Endometrium (tissue), 2 donors: ENCODE measurements at regions not wholly inside any gene's neighbourhood (a gene's known extent, or its start where the extent isn't known, plus 50 kb on each side); places are given as distances from the start of the nearest gene placed in this dataset.

ENCODE experiments used
- FAIRE-seq: peaks from 2 replicates; lab custom pipeline; 2012; peaks lifted over from hg19 to GRCh38; lab: Jason Lieb, UNC
- donor health status: control.
- donor health status: control.

DNA sequence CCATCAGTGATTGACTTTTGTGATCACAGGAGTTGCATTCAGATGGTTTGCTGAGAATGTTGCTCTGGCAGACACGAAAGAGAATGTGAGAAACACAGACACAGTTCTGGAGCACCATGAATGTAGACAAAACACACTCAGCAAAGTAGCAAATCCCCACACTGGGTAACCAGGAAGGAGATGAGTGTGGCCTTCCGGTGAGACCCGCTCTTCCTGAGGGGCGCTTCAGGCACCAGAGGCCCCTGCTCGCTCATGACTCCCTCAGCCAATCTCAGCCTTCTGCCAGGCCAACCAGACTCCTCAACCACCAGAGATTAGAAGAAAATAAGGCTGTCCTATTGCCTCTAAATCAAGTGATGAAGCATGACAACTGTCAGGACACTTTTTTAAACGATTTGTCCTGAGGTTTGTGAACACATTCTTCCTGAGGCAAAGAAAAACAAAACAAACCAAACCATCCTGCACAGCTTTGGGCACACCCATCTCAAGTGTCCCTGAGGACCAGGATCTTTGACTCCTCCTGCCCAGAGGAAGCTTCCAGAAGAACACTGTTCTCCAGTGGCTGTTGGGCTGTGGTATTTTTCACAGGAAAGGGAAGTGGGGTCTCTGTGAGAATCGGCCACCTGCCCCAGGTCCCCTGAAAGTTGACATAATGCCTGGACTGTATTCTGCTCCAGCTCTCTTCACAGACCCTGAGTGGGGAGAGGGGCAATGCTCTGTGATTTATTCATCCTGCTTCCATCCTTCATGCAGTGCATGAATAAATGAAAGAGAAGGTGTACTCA, 152.8 kb downstream of the BCL11A start:
- FAIRE-seq: no peak

DNA sequence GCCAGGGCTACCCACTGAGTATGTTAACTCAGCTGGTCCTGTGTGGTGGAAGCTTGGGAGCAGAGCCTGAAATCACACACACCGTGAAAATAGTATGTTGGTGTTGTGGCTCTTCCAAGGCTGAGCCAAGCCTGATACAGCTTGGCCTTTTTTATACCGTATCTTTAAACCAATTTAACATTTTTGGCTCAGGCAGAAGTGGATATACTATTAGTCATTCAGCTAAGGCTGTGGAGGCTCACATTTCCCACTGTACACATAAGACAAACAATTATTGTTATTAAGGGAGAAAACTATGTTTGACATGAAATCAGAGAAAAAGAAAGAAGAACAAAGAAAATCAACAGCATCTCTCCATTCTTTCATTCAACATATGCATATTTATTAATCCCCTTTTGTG, 159.0 kb downstream of the BCL11A start:
- FAIRE-seq: no peak

GRCh38 chr2:60391649-60392375, 161.6 kb downstream of the BCL11A start:
- no peak for FAIRE-seq

- no peak for FAIRE-seq
Observed at GRCh38 chr2:60391230-60391629, 162.2 kb downstream of the BCL11A start.

DNA sequence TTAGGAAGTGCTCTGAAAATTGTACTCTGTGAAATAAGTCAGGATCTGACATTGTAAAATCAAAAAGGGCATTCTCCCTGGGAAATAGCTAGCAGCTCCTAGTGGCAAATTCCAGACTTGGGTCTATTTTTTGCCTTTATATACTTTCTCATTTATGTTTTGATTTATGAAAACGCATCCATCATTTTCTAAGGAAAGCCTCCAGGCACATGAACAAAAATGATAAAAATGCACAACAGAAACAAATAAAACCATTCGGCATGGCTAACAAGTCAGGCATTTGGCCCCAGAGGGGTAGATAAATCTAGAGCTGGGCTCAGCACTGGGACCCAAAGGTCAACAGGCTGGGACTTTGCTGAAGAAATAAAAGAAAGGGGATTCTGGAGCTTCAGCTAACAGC, 167.0 kb downstream of the BCL11A start:
- no peak for FAIRE-seq

DNA sequence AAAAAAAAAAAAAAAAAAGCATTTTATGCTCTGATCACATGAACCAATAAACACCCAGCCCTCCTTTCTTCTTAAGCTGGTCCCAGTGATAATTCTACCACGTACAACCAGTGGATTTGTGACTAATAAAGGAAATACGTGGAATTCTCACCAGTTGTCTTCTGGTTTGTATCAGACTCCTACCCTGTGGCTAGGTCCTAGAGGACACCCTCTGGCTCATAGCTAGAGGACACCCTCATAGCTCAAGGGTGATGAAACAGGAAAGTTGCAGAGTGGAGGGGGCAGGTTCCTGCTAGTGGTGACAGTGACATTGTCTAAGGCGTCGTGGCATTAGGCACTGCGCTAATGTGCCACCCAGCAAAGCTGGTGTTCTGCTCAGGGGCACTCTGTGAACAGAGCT, 167.8 kb downstream of the BCL11A start:
- no peak for FAIRE-seq

DNA sequence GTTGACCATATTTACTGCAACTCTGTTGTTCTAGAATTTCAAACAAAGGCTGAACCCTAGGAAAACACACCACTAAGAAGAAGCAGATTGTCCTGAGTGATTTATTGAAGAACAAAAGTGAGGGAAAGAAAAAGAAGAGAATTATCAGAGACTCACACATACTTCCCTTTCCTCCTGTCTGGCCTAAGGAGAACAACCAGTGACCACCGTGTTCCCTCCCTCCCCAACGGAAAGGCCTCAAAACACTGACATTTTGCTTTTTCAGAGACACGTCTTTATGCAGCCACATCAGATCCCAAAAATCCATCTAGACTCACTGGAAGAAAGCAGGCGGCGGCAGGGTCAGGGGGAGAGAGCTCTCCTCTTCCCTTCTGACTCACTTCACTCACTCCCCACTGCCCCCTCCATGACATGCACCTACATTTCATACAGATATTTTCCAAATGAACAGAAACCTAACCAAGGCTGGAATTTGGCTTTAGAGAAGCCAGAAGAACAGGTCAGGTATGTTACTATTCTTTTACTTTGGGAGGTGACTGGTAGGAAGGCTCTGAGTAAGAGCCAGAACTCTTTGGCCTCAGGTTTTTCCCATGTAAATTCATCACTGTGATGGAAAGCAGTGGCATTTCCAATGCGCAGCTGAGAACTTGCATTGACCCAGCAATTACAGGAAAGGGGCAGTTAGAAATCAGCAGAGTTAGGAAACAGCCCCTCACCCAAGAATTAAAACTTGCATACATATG, 169.9 kb downstream of the BCL11A start:
- FAIRE-seq: no peak

DNA sequence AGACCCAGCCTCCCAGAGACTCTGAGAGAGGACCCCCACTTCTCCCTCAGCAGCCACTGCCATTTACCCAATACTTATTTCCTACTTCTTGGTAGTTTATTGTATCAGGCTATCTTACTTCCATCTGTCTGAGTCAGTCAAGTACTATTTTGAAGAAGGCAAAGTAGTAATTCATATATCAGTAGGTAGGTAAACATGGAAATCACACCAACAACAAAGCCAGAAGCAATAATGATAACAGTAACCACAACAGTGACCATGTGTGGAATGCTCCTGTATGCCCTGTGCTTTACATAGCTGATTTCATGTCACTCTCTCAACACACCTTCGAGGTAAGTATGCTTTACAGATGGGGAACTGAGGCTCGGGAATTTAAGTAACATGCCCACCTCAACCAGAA, 173.0 kb downstream of the BCL11A start:
- FAIRE-seq: no peak

GRCh38 chr2:60379684-60380083, 173.8 kb downstream of the BCL11A start:
- FAIRE-seq: no peak

DNA sequence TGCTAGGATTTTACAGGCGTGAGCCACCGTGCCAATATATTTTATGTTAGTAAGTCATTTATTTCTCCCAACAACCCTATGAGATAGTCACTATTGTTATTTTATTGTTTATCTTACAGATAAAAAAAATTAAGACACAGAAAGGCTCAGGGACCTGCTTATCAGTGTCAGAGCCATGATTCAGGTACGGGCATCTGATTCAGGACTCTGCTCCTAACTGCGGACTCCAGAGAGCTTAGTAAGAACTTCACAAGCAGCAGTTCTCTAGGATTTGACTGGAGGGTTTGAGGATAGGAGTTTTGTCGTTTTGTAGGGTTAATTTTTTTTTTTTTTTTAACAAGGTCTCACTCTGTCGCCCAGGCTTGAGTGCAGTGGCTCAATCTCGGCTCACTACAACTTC, 174.2 kb downstream of the BCL11A start:
- FAIRE-seq: no peak

DNA sequence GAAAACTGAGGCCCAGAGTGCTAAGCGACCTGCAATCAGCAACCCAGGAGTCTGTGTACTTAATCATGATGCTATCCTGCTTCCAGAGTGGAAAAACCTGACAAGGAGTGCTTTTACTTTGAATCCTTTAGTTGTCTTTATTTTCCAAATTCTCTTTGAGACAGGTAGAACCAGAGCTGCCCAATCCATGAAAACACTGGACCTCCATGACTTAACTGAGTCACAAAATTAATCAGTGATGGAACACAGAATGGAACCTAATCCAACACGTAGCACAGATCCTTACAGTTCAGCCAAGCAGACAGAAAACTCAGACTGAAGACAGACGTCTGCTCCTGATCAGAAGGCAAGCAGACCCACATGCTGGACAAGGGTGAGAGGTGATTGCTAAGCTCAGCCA, 175.6 kb downstream of the BCL11A start:
- no peak for FAIRE-seq

GRCh38 chr2:60376252-60376651, 177.2 kb downstream of the BCL11A start:
- no peak for FAIRE-seq

DNA sequence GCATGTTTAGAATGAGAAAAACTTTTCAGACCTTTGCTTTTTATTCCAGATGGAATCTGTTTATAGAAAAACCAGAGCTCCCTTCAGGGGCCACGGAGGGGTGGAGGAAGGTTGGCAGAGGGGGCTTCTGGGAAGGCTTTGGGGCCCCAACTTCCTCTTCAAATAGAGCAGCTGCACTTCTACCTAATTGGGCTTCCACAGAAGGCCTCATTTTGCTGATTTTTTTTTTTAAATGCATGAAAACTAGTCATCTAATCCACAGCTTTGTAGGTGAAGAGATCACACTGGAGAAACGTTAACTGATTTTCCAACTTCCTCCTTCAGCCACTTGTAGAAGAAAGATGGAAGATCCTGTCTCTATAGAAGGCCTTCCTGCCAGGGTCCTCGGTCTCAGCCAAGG, 181.8 kb downstream of the BCL11A start:
- no peak for FAIRE-seq

DNA sequence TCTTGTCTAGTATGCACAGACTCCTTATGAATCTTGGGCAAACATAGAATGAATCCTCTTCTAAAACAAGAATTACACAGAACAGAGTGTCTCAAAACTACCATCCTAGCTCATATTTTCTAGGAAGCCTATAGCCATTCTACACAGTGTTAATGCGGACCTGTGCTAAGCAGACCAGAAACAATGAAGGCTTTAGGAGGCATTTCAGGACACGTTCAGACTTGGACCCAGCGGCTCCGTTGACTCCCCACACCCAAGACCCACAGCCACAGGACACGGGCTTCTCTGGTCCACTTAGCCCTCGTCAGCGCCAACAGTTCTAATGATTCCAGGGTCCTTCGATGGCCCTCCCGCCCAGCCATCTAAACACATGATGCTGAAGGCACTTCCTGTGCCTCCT, 182.2 kb downstream of the BCL11A start:
- no peak for FAIRE-seq

DNA sequence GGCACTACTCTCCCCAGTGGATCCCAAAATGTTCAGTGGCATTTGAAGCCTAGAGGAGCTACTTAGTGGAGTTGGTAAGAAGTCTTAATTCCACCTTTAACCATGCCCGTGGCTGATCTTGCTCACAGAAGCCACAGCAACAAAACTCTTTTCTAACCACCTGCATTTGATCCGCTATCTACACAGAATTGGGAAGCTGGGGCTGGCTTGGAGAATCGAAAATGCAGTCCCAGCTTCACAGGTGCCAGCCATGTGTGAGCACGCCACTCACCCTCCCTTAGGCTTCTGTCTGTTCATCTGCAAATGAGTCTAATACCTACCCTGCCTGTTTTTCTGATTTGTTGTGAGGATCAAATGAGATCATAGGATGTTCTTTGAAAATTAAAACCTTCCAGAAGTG, 182.6 kb downstream of the BCL11A start:
- FAIRE-seq: no peak

DNA sequence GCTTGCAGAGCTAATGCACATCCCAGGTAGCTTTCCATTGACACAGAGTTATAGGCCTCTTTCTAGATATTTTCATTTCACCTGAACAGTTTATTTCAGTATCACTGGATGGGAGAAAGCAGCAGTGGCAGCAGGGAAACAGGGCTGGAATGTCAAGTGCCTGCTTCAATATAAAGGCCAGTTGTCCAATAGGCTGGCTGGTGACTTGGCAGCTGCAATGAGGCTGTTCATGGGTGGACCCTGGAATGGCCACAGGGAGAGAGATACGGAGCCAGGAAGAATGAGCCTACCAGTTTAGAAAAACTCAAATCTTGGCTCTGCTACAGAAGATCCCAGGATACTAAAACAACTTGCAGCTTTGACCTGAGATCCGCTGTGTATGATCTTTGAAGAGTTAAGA, 185.0 kb downstream of the BCL11A start:
- no peak for FAIRE-seq

GRCh38 chr2:60366135-60366712, 187.2 kb downstream of the BCL11A start:
- no peak for FAIRE-seq

DNA sequence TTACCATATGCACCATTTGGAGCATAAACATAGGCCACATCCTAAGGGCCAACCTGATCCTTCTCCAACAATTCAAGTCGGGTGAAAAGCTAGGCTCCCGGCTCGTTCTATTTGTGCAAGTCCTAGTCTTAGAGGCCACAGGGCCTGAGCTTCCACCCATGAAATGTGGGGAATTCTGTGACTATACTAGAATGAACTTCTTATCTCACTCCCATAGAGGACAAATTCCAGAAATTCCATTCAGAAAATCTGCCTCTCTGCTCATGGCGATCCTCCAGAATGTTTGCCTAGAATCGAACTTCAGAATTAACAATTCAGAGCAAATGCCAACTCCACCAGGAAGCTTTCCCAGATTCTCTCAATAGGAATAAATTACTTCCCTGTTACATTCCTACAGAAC, 187.9 kb downstream of the BCL11A start:
- FAIRE-seq: no peak

GRCh38 chr2:60364491-60364890, 189.0 kb downstream of the BCL11A start:
- no peak for FAIRE-seq

DNA sequence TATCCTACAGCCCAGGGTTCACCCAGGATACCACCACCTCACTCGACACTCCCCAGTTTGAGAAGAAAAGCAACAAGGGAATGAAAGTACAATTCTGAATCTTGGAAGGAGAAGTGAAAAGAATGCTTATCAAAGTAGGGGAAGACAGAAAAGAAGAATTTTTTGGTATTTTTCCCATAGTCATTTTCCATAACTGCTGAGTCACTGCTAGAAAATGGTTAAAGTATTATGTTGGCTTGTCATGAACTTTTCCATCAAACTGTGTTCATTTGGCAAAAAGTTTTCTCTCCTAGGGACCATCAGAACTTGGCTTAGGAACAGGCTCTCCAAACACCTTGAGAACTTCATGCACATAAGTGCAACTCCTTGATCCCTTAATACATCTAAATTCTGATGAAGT, 192.0 kb downstream of the BCL11A start:
- FAIRE-seq: no peak

GRCh38 chr2:60359569-60359968, 193.9 kb downstream of the BCL11A start:
- no peak for FAIRE-seq

GRCh38 chr2:60358476-60358875, 195.0 kb downstream of the BCL11A start:
- no peak for FAIRE-seq

DNA sequence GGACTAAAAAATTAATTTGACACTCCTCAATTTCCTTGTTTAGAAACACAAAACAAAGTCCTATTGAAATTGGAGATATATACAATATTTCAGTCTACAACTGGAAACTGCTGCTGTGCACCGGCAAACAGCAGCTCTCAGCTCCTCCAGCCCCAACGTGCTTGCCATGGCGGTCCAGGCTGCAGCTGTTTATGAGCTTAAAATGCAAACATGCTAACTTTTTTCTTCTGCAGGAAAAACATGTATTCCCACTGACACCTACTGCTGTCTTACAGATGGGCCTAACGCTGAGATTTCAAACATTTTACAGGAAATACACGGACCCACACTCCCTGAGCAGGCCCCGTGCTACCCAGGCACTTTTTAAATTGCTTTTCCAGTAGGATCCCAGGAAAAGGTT, 195.5 kb downstream of the BCL11A start:
- FAIRE-seq: no peak
